Islet of Langerhans (tissue), 1 donor: ENCODE measurements at regions not wholly inside any gene's neighbourhood (a gene's known extent, or its start where the extent isn't known, plus 50 kb on each side); places are given as distances from the start of the nearest gene placed in this dataset.
"Not testable (repeated sequence)": the region's sequence is repeated elsewhere in the genome, so short reads cannot be mapped to it uniquely, and the experiment has no call there.

ENCODE experiments used
- FAIRE-seq: peaks from one replicate; lab custom pipeline; 2011; peaks lifted over from hg19 to GRCh38; lab: Jason Lieb, UNC

DNA sequence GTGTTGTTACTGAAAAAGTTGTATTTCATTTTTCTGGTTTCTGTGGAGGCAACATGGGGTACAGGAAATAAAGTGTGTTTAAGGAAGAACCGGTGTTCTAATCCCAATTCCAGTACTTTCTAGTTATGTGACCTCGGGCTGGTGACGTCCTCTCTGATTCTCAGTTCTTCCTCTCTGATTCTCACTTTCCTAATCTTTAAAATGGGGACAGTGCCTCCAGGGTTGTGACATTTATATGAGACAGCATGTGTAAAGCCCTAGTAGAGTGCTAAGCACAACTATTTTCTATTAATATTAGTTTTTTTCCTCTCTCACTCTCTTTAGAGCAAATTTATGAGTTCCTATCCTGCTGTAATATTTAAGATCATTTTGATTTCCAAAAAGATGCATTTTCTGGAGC, 50.9 kb upstream of the PTPDC1 start:
- FAIRE-seq, result no peak

DNA sequence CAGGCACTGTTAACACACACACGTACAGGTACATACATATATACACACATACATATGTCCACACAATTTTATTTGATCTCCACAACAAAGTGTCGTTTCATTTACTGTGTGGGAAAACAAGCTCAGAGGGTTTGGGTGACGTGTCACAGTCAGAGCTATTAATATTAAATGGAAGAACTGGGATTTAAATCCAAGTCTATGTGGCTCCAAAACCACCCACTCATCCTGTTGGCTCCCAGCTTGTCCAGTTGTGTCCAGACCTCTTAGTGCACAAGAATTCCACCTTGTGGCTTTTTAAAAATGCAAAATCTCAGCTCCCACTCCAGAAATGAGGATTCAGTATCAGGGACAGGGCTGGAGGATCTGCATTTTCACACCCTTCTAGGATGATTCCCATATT, 52.3 kb upstream of the PTPDC1 start:
- FAIRE-seq, result no peak

DNA sequence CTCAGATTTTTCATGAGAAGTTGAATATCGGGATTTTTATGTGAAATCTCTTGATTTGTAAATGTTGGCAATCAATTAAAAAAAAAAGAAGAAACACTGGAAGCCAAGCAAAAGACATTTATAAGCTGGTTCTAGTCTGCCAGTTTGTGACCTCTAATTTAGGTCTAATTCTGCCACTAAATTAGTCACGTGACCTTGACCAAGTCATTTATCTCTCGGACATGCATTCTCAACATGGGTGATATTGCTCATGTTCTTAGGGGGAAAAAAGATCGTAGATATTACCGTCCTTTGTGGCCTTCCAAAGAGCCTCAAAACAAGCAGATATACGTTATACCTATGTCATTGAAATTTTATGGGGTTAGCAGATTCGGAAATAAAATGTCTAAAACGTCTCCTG, 52.9 kb upstream of the PTPDC1 start:
- peak; percentile 27 for FAIRE-seq

DNA sequence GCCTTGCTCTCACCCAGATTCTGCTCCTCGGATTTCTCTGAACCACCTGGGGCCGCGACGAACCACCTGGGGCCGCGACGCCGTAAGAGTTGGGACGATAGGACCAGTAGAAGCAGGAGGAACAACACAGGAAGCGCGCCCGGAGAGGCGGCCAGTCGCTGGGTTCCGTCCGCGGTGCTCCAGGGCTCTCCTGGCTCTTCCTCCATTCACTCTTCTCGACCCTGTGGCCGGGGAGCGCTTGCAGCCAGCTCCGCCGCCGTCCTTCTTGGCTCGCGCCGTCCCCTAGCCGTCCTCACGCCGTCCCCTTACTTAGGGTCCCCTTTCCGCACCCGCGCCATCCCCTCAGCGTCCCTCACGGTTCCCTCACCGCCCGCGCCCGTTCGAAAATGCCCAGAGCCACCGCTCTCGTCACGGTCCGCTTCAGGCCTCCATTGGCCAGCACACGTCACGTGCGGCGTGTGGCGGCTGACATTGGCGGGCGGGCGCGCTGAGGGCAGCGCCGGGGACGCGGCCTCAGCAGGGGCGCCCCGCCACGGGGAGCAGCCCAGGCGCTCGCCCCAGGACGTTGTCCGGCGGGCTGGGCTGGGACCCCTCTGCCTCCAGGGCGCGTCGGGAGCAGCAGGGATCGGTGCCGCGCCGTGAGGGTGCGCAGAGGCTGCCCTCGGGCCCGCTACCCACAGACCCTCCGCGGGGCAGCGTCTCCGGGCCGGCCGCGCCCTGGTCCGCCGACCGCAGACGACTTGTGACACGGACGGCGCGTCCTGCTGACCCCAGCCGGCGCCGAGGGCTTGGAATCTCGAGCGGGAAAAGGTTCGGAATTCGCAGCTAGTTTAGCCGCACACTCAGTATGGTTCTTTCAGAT, 53.7 kb upstream of the PTPDC1 start:
- no peak for FAIRE-seq

DNA sequence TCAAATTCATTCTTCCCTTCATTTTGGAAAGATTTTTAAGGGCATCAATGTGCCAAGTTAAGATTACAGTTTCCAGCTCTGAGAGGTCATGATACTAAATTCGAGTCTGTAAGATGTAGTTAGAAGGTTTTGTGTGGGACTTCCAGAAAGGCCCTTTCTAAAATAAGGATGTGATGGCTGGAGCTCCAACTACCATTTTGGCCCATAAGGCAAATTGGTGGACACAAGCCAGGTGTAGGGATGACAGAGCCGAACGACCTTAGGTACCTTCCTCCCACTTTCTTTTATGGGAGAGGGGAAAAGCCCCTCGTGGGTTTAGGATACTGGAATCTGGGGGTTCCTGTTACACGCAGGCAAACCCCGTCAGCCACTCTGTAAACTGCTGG, 54.3 kb upstream of the PTPDC1 start:
- no peak for FAIRE-seq

DNA sequence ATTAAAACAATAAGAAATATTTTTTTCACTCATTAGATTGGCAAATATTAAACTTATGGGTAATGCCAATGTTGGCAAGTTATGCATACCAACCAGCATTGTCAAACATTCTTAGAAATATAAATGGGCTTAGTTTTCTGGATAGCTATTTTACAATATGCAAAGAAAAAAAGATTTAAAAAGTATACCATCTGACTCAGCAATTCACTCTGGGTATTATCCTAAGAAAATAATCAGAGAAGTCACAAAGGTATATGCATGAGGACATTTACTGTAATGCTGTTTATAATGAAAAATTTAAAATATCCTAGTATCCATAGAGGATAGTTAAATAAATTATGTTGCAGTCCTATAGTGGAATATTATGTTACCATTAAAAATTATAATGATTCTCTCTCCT, 57.4 kb upstream of the PTPDC1 start:
- FAIRE-seq, result no peak

DNA sequence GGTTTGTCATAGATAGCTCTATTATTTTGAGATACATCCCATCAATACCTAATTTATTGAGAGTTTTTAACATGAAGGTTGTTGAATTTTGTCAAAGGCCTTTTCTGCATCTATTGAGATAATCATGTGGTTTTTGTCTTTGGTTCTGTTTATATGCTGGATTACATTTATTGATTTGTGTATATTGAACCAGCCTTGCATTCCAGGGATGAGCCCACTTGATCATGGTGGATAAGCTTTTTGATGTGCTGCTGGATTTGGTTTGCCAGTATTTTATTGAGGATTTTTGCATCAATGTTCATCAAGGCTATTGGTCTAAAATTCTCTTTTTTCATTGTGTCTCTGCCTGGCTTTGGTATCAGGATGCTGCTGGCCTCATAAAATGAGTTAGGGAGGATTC, 61.8 kb upstream of the PTPDC1 start:
- not testable (repeated sequence) for FAIRE-seq

DNA sequence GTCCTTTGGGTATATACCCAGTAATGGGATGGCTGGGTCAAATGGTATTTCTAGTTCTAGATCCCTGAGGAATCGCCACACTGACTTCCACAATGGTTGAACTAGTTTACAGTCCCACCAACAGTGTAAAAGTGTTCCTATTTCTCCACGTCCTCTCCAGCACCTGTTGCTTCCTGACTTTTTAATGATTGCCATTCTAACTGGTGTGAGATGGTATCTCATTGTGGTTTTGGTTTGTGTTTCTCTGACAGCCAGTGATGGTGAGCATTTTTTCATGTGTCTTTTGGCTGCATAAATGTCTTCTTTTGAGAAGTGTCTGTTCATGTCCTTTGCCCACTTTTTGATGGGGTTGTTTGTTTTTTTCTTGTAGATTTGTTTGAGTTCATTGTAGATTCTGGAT, 63.4 kb upstream of the PTPDC1 start:
- FAIRE-seq, result not testable (repeated sequence)

DNA sequence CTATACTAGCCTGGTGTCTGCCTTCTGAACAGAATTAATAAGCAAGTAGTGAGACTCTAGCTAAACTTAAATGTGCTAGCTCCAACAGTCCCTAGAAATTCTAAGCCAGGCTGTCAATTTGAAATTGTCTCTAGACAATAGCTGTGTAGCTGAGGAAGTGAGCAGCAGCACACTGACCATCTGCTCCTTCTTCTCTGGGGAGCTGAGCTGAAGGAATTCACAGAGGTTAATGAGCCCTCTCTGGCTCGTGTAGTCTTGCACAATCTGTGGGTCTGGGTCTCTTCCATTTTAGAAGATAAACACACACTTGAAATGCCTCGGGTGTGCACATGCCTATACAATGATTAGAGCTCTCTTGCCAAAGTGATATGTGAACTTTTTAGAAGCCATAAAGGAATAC, 63.5 kb upstream of the BARX1 start:
- FAIRE-seq, result no peak

DNA sequence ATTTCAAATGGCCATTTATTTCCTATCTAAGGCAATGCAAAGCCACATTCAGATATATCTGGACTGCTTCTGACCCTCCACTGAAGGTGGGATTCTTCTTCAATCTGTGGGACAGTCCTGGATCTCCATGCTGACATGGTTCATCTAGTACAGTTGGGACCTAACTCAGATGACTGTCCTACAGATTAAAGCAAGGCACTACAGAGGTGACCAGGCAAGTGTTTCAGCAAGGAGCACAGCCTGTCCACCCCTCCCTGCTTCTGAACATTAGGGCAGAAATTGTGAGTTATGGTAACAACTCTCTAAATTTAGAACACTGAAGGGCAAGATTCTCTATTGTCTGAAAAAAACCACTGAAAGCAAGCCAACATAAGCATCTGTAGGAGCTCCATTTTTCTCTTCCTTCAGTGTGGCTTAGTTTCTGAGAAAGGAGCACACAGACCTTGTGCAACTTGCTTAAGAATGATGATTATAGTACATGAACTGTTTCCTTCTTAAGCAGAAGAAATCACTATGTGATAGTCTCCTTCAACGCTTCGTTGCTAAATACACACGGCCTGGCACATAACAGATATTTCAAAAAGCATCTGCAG, 62.9 kb upstream of the BARX1 start:
- no peak for FAIRE-seq

DNA sequence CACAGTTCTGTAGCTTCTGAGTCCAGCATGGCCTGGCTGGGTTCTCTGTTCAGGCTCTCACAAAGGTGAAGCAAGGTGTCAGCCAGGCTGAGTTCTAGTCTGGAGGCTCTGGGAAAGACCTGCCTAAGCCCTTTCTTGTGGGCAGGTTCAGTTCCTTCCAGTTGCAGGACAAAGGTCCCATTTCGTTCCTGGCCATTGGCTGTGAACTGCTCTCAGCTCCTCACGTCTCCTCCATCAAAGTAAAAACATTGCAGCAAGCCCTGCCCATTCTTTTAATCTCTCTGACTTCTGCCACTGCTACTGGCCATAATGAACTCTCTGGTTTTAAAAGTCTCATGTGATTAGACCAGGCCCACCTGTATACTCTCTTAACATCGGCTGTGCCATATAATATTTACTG, 61.6 kb upstream of the BARX1 start:
- no peak for FAIRE-seq

DNA sequence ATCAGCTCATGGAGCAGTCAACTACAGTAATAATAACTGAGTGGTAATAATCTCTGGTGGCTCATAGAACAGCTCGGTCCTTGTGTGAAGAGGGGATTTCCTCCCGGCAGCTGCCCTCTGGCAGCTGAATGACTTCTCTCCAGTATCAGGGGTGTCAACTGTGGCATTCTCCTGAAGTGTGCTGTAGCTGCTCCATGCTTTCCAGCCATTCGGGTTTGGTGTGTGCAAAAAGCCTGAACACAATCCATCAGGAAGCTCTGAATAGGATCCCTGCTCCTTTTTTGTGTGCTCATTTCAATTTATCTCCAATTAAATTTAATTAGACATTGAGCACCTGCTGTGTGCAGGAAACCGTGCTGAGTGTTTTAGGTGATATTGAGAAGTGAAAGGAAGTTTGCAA, 59.8 kb upstream of the BARX1 start:
- no peak for FAIRE-seq

DNA sequence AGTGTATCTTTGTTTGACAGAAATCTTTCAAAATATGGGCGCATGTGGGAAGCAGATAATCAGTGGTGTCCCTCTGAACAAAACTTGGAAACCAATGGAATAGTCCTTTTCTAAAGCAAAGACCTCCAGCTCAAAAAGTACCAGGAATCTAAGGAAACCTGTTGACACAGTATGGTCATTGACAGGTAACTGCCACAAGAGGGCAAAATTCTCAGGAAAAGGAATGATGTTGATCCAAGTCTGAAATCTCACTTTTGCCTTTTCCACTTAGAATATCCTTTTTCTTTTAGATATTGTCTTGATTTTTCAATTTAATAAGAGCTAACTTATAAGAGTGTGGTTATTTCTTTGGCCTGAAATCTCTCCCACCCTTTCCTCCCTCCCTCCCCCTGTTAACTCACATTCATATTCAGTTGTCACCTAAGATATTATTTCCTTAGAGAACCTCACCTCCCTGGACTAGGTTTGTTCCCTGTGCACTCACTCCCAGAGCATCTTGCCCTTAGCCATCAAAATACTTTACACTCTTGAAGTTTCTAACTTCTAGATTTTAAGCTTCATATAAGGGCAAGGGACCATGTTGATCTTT, 59.0 kb upstream of the BARX1 start:
- FAIRE-seq, result peak; percentile 43

DNA sequence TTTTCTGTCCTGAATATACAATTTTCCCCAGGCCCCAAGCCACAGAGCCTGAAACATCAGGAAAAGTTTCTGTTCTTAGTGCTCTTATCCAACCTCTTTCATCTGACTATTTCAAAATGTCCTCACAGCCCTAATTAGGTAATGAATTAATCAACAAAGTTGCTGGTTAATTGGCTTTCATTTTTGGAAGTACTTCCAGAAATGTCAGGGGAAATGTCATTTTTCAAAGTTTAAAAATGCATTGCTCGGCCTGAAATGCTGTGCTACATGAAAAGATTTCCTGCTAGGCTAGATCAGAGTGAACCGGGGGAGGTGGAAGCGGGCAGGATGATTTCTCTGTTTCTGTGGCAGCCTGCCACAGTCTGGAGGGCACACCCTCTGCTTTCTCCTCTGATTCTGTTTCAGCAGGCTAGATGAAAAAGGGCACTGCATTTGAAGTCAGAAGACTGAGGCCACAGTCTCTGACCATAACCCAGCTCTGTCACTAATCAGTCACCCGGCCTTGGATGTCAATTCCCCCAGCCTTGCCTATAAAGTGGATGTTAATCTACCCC, 55.9 kb upstream of the BARX1 start:
- FAIRE-seq, result no peak

DNA sequence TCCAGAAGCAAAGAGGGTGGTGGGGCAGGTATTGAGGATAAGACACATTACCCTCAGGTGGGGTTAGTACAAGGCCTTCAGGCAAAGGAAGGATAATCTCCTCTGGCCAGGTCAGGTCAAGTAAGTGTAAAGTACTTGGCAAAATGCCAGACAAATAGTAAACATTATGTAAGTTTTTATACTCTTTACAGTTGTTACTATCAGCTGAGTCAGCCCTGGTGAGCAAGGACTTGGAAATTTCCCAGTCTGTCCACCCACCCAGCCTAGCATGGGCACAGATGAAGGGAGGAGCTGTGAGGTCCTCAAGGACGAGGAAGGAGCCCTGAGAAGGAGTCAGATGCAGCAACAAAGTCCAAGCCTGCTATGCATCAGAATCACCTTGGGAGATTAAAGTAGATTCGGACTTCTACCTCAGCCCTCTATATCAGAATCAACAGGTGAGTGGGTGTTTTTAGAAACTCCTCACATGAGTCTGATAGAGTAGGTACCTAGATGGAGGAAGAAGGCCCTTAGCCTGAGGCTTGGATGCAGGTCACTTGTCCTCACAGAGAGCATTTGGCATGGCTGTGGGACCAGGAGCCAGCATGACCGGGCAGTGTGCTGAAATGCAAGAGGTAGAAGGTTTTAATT, 50.2 kb upstream of the BARX1 start:
- FAIRE-seq, result no peak
